IPS DF 19.7 (cell line): ENCODE measurements at regions not wholly inside any gene's neighbourhood (a gene's known extent, or its start where the extent isn't known, plus 50 kb on each side); places are given as distances from the start of the nearest gene placed in this dataset.

Experiments used
- DNase-seq: peaks from one replicate; pipeline ENCODE4 v3.0.0-alpha.2; 2013; ENCODE audit warnings: low read depth, low spot score

DNA sequence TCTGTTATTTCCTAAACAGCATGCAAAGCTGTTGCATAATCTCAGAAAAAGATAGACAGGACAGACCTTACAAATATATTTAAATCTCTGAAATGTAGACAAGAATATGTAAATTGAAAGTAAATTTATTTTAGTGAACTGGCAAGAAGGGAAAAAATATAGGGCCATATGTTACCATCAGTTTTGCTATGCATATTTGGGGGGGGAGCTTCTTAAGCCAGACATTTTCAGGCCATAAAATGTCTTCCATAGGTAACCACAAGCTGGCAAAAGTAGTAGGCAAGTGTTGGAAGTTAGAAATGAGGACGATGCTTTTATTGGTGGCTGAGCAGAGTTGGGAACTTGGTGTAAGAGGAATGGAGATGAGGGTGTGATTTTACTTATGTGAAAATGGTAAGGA, 272.0 kb upstream of the CXXC4 start:
- DNase-seq = no peak

DNA sequence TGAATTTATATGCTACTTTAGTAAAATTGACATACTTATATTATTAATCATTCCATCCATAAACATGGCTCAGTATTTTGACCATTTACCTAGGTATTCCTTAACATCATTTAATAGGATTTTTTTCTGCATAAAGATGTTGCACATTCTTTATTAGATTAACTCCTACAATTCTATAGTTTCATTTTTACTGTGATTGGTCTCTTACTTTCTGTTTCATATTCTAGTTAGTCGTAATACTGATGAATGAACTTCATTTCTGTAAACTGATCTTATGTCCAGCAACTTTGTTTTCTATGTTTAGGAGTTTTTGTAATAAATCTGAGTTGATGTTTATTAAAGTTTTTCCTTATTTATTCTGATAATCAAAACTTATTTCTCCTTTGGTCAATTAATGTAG, 278.2 kb upstream of the CXXC4 start:
- DNase-seq = no peak

DNA sequence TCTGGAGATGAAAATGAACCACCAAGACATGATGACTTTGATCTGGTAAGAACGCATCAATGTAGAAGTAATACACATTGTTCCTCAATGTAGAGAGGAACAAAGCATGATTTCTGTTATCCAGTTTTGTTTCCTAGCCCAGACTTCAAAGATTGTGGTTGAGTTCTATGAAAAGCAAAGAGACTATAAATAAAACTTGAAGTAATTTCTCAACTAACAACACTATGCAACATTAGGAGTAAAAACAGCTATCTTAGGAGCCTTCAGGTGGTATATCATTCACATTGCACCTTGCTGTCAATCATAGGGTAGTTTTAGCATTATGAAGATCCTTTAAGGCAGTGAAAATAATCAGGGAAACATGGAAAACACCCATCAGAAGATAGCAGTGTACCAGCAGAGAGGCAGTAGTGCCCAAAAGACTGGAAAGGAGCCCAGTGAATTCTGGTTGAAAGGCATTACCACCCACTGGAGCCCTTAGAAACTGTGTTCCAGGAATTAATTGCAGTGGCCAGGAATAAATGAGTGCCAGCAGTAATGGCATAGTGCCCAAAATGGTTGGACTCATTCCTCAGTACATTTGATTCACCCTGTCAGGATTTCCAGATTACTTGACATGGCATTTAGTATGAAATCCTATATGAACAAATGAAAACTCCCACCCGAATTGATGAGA, 300.7 kb upstream of the CXXC4 start:
- no peak for DNase-seq

DNA sequence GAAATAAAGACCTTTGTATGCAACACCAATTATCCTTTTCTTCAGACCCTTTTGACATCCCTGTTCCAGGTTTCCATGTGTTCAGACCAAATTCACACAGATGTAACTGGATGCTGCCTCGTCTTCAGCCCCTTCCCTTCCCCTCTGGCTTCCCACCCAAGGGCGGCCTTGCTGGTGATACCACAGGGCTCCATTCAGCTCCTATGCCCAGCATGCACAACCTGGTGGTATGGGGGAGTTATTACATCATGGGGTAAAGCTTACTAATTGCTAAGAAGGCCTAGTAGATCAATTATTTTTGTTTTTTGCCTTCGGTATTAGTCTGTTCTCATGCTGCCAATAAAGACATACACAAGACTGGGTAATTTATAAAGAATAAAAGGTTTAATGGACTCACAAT, 317.0 kb upstream of the CXXC4 start:
- DNase-seq = no peak

DNA sequence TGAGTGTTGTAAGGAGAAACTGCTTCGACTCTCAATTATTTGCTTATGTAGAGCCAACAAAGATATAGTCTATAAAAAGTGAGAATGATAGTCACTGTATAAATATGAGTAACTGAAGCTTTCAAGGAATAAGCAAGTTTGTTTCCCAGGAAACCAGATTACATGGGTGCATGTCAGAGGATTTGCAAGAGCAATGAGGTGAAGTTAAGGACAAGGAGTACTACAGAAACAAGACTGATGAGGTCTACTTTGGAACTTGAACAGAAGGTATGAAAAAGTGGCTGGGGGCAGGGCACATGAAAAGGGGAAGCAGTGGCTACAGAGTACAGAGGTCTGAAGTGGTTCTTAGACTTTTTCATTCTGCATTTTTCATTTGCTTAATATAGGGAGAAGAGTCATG, 321.0 kb upstream of the CXXC4 start:
- no peak for DNase-seq

DNA sequence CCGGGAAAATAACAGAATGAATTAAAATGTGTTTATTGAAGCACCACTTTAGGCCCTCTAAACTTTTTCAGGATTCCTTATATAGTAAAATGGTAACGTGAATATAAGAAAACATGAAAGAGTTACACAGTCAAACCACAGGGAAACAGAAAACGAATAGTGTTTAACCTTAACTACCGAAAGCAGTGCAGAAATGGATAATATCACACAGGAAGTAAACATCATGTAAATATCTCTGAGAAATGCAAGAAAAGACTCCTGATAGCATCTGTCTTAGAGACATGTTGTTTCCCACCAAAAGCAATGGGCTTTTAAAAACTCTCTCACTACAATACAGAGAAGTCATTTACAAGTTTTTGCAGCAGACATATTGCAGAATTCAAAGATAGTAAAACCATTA, 323.9 kb upstream of the CXXC4 start:
- no peak for DNase-seq

DNA sequence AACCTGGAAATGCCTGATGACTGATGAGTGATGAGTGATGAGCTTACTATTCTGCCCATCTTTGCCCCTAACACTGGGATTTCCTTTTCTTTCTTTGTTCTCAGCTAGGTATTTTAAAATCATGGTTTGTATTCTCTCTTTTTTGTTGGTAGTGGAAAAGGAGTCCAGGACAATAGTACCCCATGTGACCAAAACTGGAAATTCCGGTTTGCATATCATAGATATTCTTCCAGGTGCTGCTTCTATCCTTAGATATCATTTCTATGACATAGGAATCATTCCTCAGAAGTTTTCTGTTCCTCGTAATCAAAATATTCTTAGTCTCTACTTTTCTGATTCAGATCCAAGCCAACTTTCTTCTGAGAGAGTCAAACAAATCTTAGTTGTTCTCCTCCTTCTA, 320.5 kb upstream of the TET2 start:
- DNase-seq = no peak

DNA sequence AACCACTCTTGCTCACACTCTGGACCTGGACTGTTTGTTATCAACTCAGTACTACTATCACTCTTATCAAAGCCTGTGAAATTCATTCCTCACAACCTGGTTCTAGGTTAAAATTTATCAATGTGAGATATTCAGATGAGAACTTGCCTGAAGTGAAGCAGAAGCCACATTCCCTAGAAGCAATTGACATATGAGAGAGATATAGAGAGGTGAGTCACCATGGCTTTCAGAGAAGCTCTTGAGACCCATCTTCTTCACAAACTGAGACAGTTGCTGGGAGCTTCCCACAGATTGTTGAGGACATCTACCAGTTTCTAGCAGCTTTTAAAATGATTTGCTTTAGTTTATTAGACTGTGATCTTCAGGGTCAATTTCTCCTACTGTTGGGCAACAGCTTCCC, 316.9 kb upstream of the TET2 start:
- no peak for DNase-seq

DNA sequence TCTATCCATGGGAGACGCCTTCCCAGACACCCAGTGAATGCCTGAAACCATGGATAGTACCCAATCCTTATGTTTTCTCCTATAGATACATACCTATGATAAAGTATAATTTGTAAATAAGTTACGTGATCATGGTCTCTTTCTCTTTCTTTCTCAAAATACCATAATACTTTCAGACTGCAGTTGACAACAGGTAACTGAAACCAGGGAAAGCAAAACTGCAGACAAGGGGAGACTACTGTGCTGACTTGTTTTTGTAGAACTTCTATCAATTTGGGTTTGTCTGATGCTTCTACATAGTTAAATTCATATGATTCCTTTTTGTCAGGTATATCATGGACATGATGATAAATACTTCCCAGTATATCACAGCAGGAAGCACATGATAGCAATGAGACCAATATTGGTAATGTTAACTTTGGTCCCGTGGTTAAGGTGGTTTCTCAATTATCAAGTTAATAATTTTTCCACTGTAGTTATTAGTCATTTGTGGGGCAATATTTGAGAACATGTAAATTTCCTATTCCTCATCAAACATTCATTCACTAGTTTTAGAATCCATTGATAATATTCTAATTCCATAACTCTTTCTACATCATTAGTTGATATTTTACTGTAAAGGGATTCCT, 298.0 kb upstream of the TET2 start:
- no peak for DNase-seq

DNA sequence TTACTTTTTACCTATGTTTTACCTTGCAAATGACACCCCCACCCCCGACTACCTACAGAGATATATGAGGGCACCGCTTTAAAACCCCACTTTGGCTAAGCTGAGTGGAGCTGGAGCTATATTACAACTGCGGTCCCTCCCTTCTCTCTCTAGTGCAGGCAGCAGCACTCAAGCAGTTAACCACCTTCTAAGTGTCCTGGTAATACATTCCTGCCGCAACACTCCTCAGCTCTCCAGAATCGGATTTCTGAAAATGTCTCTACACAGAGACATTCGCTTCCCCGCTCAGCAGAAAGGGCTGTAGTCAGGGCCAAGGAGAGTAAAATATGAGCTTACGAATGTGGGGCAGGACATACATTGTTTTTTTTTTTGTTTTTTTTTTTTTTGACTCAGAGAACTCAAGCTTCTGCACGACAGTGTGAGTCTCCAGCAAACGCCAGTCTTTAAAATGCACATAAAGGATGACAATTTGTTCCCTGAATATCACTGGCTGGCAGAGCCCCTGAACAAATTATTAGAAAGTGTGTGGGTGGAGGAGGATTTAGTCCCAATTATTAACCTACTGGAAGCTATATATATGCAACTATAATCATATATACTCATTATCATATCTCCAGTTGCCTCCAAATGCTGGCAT, 287.0 kb upstream of the TET2 start:
- DNase-seq = no peak

DNA sequence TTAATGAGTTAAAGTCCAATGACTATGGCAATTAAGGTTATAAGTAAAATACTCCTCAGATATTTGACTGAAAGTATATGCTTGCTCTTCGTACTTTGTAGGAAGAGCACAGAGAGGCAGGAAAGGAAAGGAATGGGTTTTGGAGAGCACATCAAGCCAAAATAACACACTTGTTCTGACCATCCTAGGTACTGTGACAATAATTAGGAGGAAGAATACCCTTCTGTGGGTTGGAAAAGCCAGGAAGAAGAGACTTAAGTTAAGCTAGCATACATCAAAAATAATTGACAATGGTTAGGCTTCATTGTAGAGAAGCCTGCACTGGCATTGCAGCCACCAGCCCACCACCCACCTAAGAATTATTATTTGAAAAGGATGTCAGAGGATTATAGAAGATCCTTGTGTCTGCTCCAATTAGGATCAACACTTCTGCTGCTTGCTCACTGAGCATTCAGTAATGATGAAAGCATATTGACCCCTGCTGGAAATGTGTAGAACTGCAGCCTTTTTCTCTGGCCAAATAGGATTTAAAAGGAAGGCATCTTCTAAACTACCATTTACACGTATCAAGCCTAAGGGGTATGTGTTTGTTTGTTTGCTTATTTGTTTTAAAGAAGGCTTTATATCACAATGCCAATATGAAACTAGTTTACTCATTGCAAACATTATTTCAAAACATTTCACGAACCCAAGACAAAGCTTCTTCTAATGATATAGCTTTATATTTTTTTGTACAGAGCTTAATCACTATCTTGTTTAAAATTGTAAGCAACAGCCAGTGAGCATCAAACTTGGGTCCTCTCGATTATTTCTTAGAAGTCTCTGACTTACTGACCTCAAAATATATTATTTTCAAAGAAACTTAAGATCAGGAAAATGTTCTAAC, 286.2 kb upstream of the TET2 start:
- DNase-seq = peak; percentile 25

DNA sequence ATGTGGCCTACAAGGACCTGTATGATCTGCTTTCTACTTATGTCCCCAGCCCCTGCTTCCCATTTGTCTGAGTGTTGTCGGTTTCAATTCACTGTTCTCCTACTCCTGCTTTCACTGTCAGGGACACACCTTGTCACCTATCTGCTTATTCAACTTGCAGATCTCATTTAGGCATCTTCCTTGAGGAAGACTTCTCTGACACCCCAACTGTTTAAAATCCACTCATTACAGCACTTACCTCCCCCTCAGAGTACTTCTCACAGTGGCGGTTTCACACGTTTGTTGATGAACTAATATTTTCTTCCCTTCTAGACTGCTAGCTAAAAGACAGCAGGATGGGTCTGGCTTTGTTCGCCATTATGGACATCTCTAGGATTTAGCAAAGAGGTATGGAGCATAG, 279.9 kb upstream of the TET2 start:
- DNase-seq = no peak

DNA sequence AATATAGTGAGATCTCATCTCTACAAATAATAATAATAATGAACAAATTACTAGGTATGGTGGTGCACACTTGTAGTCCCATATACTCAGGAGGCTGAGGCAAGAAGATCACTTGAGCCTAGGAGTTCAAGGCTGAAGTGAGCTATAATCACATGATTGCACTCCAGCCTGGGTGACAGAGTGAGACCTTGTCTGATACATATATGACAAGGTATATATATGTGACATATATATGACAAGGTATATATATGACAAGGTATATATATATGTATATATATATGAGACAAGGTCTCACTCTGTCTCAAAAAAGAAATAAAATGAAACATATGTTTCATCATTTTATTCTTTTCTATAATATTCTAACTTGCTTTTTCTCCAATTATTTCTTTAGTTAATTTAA, 278.1 kb upstream of the TET2 start:
- no peak for DNase-seq

DNA sequence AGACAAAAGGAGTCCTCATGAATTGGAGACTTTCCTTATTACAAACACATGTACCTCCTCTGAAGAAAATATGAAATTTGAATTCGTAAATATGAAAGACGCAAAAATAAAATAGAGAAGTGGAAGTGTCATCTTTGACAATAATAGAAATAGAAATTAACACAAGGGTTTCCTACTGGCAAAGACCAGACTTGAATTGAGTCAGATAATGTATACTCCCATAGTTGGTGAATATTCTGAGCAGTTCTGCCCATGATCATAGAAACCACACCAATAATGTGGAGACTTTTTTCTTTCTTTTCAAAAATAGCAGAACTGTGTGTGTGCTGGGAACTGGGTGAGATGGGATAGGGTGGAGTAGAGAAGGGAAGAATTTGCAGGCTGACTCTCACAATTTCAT, 277.7 kb upstream of the TET2 start:
- no peak for DNase-seq

DNA sequence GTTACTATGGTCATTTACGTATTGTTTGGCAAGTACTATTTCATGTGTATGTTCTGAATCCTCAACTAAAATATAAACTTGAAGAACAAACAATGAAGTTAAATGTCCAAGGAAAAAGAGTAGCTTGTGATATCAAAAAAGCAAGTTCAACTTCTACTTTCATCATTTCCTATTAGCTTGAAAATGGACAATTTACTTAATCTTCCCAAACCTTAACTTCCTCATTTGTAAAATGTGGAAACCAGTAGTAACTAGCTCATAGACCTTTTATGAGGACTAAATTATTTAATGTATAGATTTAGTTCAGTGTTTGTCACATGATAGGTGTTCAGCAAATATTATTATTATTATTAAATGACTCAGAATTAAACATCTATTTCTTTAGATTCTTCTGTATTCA, 276.8 kb upstream of the TET2 start:
- no peak for DNase-seq

DNA sequence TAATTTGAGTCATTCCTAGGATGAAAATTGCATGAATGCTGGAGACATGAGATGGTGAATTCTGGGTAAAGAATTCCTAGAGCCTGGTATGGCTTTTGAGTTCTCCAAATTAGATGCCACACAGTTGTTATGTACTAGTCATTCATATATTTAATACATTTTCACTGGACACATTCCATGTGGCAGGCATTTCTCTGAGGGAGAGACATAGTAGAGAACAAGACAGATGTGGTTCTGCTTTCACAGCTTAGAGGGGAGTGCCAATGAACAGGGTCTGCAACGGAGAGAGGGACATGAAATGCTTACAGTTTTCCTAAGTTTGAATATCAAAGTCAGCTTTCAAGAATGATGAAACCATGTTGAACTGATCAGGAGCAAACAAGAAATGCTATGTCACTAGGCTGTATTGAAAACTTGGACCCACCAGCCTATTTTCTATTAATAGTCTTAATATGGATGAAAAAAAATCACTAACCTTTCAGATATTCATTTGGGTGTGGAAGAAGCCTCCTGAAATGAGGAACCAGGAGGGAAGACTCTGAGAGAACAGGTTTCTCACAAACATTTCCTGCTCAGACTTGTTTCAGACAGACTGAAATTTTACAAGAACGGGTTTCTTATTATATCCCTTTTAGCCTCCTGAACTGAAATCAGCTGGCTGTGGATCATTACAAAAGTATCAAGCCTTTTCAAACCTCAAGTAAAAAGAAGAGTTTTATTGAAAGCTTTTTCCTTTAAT, 276.0 kb upstream of the TET2 start:
- no peak for DNase-seq

DNA sequence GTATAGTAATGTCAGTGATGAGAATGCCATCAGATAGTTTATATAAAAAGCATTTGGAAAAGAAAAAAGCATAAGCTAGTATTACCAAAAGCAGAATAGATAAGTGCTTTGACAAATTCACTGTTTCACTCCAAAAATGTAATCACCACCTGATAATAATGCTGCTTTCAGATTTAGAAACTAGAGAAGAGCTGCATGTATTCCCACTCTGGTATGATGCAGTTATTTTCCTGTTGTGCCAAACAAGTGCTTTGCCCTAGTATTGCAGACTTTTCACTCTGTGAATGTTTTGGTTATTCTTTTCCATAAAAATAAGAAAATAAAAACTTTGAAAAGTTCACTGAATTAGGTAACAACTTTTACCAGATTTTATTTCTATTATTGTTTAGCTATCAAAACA, 267.7 kb upstream of the TET2 start:
- no peak for DNase-seq

DNA sequence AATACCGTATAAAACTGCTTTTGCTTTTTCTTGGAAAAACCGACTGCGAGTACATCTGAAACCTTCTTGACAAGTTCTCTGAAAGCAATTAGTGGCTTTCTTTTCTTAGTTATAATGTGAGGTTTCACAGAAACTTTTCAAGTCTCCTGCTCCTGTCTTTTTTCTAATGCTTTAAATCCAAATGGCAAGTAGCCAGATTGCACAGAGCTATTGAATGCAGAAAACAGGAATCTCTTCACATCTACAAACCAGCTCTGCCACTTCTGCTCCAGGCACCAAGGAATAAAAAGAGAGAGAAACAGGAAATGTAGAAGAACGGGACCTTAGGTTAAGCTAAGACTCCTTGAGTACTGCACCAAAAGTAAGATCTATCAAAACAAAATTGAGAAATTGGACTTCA, 267.3 kb upstream of the TET2 start:
- no peak for DNase-seq

DNA sequence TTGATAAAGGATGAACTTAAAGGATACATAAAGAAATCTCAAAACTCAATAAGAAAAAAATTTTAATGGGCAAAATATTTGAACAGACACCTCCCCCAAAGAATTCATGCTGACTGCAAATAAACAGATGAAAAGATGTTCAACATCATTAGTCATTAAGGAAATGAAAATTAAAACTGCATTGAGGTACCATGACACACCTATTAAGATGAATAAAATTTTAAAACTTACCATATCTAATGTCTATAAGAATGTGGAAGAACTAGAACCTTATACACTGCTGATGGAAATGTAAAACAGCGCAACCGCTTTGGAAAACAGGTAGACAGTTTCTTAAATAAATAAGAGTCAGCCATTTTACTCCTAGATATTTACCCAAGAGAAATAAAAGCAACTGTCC, 266.8 kb upstream of the TET2 start:
- DNase-seq = no peak

DNA sequence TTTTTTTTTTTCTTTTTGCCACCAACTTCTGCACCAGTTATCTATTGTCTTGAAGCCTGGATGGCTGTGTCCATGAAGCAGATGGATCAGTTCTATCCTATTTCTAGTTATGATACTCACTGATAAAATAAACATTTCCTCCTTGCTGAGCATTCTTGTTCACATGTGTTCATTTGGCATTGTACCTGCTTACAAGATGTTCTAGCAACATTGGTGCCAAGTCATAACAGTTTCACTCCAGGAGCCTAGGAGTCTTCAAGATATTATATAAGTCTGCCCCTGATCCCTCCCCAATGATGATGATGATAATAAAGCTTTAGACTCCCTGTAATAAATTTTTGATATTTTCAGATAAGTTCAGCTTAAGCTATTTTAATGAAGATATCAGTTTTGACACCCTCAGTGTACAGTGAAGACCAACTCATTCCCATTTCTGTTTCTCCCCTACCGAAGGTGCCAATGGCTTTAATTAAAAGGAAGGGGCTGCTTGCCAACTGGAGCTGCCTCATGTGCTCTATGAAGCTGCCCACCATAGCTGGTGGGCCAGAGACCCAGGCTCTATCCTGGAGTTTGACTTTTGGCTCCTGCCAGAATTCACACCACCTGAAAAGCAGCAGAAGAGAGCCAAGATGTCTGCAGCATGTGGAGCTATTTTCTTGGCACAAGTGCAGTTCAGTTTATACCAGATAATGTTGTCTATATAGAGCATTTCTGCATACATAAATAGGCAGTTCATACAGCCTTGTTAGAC, 265.4 kb upstream of the TET2 start:
- DNase-seq = no peak
